ENCODE measurements at regions not wholly inside any gene's neighbourhood (a gene's known extent, or its start where the extent isn't known, plus 50 kb on each side); places are given as distances from the start of the nearest gene placed in this dataset.
"Not testable (repeated sequence)": the region's sequence is repeated elsewhere in the genome, so short reads cannot be mapped to it uniquely, and the experiment has no call there.

GRCh38 chr6:74402781-74403180 lies 706.8 kb downstream of the CD109 start:
- Histone ChIP-seq H3K27me3 (no peaks in the 10 kb centered on the region), H3K4me1 (no peaks in the 10 kb centered on the region), H3K4me3 (ENCODE audit: low read depth, low read length) (no peak overlapping the region), H3K36me3 (no peaks in the 10 kb centered on the region), H3K9me3 (no peaks in the 10 kb centered on the region)
- no peak for DNase-seq
- no peak for TF ChIP-seq CTCF (IDR thresholded peaks at IDR 0.05; ENCODE audit: low read depth, low read length)

- not testable (repeated sequence) for H3K36me3 ChIP-seq; DNase-seq; H3K9me3 ChIP-seq; H3K4me3 ChIP-seq (ENCODE audit: low read depth, low read length); H3K27me3 ChIP-seq; H3K4me1 ChIP-seq
Observed at GRCh38 chr6:74378437-74378836, 682.4 kb downstream of the CD109 start.

GRCh38 chr6:74369556-74369993 lies 673.6 kb downstream of the CD109 start:
- TF ChIP-seq CTCF (IDR thresholded peaks at IDR 0.05; ENCODE audit: low read depth, low read length), result no peak
- DNase-seq, result no peak
- H3K36me3 ChIP-seq, result no peaks in the 10 kb centered on the region
- H3K9me3 ChIP-seq, result no peaks in the 10 kb centered on the region
- no peaks in the 10 kb centered on the region for H3K4me1 ChIP-seq
- no peaks in the 10 kb centered on the region for H3K27me3 ChIP-seq
- H3K4me3 ChIP-seq (ENCODE audit: low read depth, low read length), result no peak overlapping the region

- H3K36me3 ChIP-seq, result no peaks in the 10 kb centered on the region
- DNase-seq, result no peak
- no peaks in the 10 kb centered on the region for H3K4me1 ChIP-seq
- H3K9me3 ChIP-seq, result no peaks in the 10 kb centered on the region
- H3K27me3 ChIP-seq, result no peaks in the 10 kb centered on the region
- TF ChIP-seq CTCF (IDR thresholded peaks at IDR 0.05; ENCODE audit: low read depth, low read length), result no peak
- H3K4me3 ChIP-seq (ENCODE audit: low read depth, low read length), result no peak overlapping the region
Observed at GRCh38 chr6:74368746-74369145, 672.7 kb downstream of the CD109 start.

- DNase-seq, result no peak
- Histone ChIP-seq H3K9me3 (no peaks in the 10 kb centered on the region), H3K27me3 (no peaks in the 10 kb centered on the region), H3K4me1 (no peaks in the 10 kb centered on the region), H3K4me3 (ENCODE audit: low read depth, low read length) (no peak overlapping the region), H3K36me3 (no peaks in the 10 kb centered on the region)
- TF ChIP-seq CTCF (IDR thresholded peaks at IDR 0.05; ENCODE audit: low read depth, low read length), result no peak
Observed at GRCh38 chr6:74366634-74367033, 670.6 kb downstream of the CD109 start.

- no peaks in the 10 kb centered on the region for H3K36me3 ChIP-seq
- no peak overlapping the region for H3K4me3 ChIP-seq (ENCODE audit: low read depth, low read length)
- no peaks in the 10 kb centered on the region for H3K4me1 ChIP-seq
- no peak for TF ChIP-seq CTCF (IDR thresholded peaks at IDR 0.05; ENCODE audit: low read depth, low read length)
- no peaks in the 10 kb centered on the region for H3K9me3 ChIP-seq
- no peak for DNase-seq
- no peaks in the 10 kb centered on the region for H3K27me3 ChIP-seq
Observed at GRCh38 chr6:74362391-74362790, 666.4 kb downstream of the CD109 start.

- TF ChIP-seq CTCF (IDR thresholded peaks at IDR 0.05; ENCODE audit: low read depth, low read length), result no peak
- no peaks in the 10 kb centered on the region for H3K36me3 ChIP-seq
- no peak for DNase-seq
- H3K4me3 ChIP-seq (ENCODE audit: low read depth, low read length), result no peak overlapping the region
- no peaks in the 10 kb centered on the region for H3K27me3 ChIP-seq
- H3K4me1 ChIP-seq, result no peaks in the 10 kb centered on the region
- H3K9me3 ChIP-seq, result no peaks in the 10 kb centered on the region
Observed at GRCh38 chr6:74357321-74357720, 661.3 kb downstream of the CD109 start.
